Activated T-cell treated with anti-CD3 and anti-CD28 coated beads, Interleukin-2, amount 50 U/mL, for 24 hours (primary cell): ENCODE measurements at regions not wholly inside any gene's neighbourhood (a gene's known extent, or its start where the extent isn't known, plus 50 kb on each side); places are given as distances from the start of the nearest gene placed in this dataset.

ENCODE experiments used
- DNase-seq: peaks from one replicate; pipeline ENCODE4 v3.0.0-alpha.2; 2020
- H3K27ac Mint-ChIP-seq: 2 replicates; pipeline ENCODE4 v1.8.0; 2020; ENCODE audit warnings: mild to moderate bottlenecking, mixed read lengths
- H3K27me3 Mint-ChIP-seq: 2 replicates; pipeline ENCODE4 v1.8.0; 2020; ENCODE audit warnings: mixed read lengths
- H3K36me3 Mint-ChIP-seq: 2 replicates; pipeline ENCODE4 v1.8.0; 2020; ENCODE audit warnings: low read depth, mixed read lengths
- H3K4me1 Mint-ChIP-seq: 2 replicates; pipeline ENCODE4 v1.8.0; 2020; ENCODE audit warnings: low read depth, mixed read lengths
- H3K4me3 Mint-ChIP-seq: 2 replicates; pipeline ENCODE4 v1.8.0; 2020; ENCODE audit warnings: mild to moderate bottlenecking, moderate library complexity, mixed read lengths
- H3K9me3 Mint-ChIP-seq: 2 replicates; pipeline ENCODE4 v1.8.0; 2020; ENCODE audit warnings: mixed read lengths

DNA sequence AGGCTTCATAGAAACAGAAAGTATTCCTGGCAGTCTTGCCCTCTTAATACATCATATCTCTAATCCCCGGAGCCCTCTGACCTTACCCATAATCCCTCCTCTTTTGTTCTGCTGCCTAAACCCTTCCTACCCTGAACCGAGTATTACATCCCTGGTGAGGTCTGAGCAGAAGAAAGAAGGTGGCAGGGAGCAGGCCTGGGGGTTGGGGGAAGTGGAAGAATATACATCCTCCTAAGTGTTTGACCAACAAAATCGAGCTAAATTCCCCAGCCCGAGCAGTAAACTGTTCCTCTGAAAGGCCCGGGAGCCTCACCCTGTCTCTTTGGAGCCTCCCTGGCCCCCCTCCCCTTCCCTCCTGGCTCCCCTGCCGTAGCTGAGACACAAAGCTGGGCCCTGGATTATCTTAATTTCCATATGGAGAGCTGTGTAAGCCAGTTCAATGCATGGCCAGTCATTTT is 192.6 kb upstream of the LHX5 start:
- Mint-ChIP-seq H3K4me1 (no peaks in the 10 kb centered on the region), H3K4me3 (no peak overlapping the region), H3K27ac (no peak overlapping the region), H3K9me3 (no peaks in the 10 kb centered on the region), H3K36me3 (no peaks in the 10 kb centered on the region), H3K27me3 (peaks cover 33% of the 10 kb centered on the region)
- DNase-seq, result no peak

DNA sequence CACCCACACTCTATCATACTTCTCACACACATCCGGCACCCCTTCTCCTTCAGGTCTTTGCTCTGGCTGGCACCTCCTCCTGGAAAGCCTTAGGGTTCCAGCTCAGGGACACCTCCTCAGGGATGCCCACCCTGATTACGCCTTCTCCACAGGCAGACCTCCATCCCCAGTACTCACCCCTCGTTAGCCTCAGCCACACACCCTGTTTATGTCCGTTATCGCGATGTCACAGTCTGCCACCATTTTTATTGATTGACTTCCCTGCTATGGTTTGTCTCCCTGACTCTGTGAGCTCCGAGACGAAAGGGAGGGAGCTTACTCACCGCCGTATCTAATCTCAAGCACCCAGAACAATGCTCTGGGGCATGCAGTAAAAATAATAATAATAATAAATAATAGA is 191.7 kb upstream of the LHX5 start:
- H3K27ac Mint-ChIP-seq, result no peak overlapping the region
- peaks cover 33% of the 10 kb centered on the region for H3K27me3 Mint-ChIP-seq
- H3K4me3 Mint-ChIP-seq, result no peak overlapping the region
- no peak for DNase-seq
- H3K9me3 Mint-ChIP-seq, result no peaks in the 10 kb centered on the region
- no peaks in the 10 kb centered on the region for H3K36me3 Mint-ChIP-seq
- H3K4me1 Mint-ChIP-seq, result no peaks in the 10 kb centered on the region

DNA sequence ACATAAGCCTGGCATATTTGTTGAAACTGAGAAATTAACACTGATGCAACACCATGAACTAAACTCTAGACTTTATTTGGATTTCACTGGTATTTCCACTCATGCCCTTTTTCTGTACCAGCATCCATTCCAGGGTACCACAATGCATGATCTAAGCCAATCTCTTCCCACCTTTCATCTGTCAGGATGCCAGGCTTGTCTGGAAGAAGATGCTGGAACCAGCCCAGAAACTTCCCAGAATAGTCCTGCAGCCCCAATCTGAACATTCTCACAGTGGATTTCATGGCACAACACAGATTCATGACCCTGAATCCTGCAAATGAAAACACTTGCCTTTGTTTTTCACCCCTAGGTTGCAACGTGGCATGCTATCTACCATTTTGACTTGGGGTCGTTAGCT is 189.3 kb upstream of the LHX5 start:
- H3K36me3 Mint-ChIP-seq, result no peaks in the 10 kb centered on the region

DNA sequence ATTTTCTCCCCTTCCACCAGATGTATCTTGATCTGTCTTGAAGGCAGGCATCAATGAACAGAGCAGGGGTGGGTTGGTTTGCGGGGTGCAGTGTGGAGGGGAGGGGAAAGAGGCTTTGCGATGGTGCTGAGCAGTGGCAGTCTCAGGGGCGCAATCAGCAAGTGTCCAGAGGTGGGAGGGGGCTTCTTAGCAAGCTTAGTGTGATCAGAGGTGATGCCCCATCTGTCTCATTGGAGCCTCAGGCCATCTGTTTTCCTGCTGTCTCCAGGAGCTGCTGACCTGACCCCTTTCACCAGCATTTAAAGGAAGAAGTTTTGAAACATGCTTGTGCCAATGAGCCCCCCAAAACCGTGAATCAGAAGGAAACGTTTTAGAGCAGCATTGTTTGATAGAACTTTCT is 187.7 kb upstream of the LHX5 start:
- H3K4me3 Mint-ChIP-seq, result no peak overlapping the region
- H3K27ac Mint-ChIP-seq, result no peak overlapping the region
- H3K9me3 Mint-ChIP-seq, result peaks cover 11% of the 10 kb centered on the region
- H3K36me3 Mint-ChIP-seq, result no peaks in the 10 kb centered on the region
- H3K4me1 Mint-ChIP-seq, result no peaks in the 10 kb centered on the region
- no peak for DNase-seq
- H3K27me3 Mint-ChIP-seq, result peaks cover 7% of the 10 kb centered on the region

More for the DNA sequence above, 189.3 kb upstream of the LHX5 start:
- H3K4me3 Mint-ChIP-seq, result no peak overlapping the region
- H3K4me1 Mint-ChIP-seq, result no peaks in the 10 kb centered on the region
- H3K9me3 Mint-ChIP-seq, result peaks cover 8% of the 10 kb centered on the region
- DNase-seq, result no peak
- H3K27ac Mint-ChIP-seq, result no peak overlapping the region
- H3K27me3 Mint-ChIP-seq, result peaks cover 11% of the 10 kb centered on the region

DNA sequence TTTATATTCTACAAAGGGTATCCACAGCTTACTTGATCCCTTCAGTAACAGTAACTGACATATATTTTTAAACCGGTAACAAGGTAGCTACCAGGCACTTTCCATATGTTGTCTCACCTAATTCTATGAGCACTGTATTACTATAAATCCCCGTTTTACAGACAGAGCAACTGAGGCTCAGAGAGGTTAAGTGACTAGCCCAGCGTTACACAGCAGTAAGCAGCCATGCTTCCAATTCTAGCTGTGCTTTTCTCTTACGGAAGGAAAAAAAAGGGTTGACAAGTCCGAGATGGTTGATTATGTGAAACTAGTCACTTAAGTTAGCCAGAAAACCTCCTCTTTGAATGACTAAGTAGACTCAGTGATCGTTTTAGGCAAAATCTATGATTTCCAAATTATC is 187.3 kb upstream of the LHX5 start:
- Mint-ChIP-seq H3K4me1 (no peaks in the 10 kb centered on the region), H3K36me3 (no peaks in the 10 kb centered on the region), H3K4me3 (no peak overlapping the region), H3K27ac (no peak overlapping the region), H3K9me3 (peaks cover 13% of the 10 kb centered on the region), H3K27me3 (peaks cover 7% of the 10 kb centered on the region)
- no peak for DNase-seq

DNA sequence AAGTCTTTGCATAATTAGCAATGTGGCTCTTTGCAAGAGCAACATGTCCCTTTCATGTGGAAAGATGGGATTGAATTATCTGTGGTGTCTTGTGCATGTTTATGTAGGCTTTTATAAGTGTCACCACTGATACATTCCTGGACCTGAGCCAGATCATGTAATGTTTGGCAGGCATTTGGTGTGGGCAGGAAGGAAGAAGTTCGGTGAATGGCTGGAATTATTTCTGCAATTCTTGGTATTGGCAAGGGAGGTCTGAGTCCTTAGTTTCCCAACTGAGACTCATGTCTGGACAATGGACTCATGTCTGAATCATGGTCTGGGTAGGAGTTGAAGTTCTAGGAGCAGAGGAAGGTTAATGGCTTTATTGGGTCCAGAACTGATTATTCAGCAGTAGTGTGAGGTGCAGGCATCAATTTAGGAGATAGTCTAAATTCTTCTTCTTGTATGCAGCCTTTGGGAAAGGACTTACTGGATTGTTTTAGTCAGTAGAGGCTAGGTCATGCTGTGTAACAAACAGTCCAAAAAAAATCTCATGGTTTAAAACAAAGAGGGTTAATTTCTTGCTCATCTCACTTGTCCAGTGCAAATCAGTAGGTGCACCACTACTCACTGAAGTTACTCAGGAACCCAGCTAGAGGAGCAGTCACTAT is 186.5 kb upstream of the LHX5 start:
- H3K27ac Mint-ChIP-seq, result no peak overlapping the region
- peaks cover 17% of the 10 kb centered on the region for H3K9me3 Mint-ChIP-seq
- H3K27me3 Mint-ChIP-seq, result peaks cover 3% of the 10 kb centered on the region
- no peaks in the 10 kb centered on the region for H3K36me3 Mint-ChIP-seq
- no peak overlapping the region for H3K4me3 Mint-ChIP-seq
- no peak for DNase-seq
- H3K4me1 Mint-ChIP-seq, result no peaks in the 10 kb centered on the region

DNA sequence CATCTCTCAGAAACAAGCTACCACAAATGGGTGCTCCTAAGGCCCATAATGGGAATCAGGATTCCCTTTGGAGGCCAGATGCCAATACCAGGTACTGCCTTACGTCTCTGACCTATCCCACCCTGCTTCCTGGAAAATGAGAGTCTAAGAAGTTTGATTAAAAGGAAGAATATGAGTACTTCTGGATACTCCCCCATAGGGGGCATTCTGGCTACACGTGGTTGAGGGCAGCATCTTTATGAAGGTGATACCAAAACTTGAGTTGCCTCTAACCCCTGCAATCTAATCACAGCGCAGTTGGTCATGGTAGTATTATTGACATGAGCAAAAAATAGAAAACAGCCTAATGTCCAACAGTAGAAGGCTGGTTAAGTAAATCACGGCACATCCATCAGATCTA is 184.2 kb upstream of the LHX5 start:
- DNase-seq, result no peak
- peaks cover 17% of the 10 kb centered on the region for H3K9me3 Mint-ChIP-seq

DNA sequence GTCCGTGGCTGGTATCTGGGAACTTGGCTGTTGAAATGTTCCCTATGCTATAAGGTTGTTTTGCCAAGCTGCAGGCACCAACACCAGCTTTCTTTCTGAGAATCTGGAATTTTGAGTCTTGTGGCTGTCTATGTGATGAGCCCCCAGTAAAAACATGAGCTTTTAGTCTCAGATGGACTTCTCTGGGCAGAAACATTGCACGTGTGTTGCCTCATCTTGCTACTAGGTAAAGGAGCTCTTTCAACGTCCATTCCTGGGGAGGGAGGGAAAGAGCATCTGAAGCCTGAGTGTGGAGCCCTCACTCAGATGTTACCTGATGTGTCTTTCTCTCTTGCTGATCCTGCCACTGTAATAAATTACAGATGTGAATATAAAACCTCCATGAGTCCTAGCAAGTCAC is 183.8 kb upstream of the LHX5 start:
- Mint-ChIP-seq H3K9me3 (peaks cover 17% of the 10 kb centered on the region), H3K4me3 (no peak overlapping the region), H3K4me1 (no peaks in the 10 kb centered on the region), H3K36me3 (no peaks in the 10 kb centered on the region), H3K27ac (no peak overlapping the region), H3K27me3 (no peaks in the 10 kb centered on the region)
- DNase-seq, result no peak

More for the DNA sequence above, 184.2 kb upstream of the LHX5 start:
- Mint-ChIP-seq H3K36me3 (no peaks in the 10 kb centered on the region), H3K4me3 (no peak overlapping the region), H3K27ac (no peak overlapping the region), H3K4me1 (no peaks in the 10 kb centered on the region), H3K27me3 (no peaks in the 10 kb centered on the region)

DNA sequence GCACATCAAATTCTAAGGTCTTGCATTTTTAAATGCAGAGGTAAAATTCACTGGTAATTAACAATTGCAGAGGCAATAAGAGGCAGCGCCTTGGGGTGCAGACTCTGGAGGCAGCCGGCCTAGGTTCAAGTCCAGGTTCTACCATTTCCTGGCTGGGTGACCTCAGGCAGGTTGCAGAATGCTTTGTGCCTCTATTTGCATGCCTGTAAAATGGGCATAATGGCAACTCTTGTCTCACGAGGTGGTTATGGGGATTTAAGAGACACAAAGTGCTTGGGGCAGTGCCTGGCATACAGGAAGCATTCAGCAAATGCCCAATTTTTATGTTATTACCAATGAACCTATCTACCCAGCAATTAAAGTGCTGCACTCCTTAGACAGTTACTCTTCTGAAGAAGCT is 180.0 kb upstream of the LHX5 start:
- Mint-ChIP-seq H3K27me3 (peaks cover 32% of the 10 kb centered on the region), H3K4me3 (no peak overlapping the region), H3K36me3 (no peaks in the 10 kb centered on the region), H3K27ac (no peak overlapping the region), H3K4me1 (no peaks in the 10 kb centered on the region), H3K9me3 (peaks cover 12% of the 10 kb centered on the region)
- DNase-seq, result no peak

DNA sequence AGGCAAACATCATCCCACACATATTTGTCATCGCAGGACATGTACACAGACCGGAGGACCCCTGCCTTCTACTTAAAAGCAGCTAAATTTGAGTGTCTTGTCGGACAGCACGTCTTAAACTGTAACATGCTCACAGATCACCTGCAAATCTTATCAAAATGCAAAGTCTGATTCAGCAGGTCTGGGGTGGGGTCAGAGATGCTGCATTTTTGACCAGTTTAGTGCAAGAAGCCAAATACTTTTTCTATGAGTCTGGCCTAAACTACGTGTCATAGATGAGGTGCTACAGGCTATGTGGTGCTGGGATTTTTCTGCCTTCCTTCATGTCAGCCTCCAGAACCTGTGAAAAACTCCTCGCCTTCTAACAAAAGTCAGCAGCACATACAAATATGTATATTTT is 178.8 kb upstream of the LHX5 start:
- H3K4me1 Mint-ChIP-seq, result no peaks in the 10 kb centered on the region
- H3K4me3 Mint-ChIP-seq, result no peak overlapping the region
- peaks cover 44% of the 10 kb centered on the region for H3K27me3 Mint-ChIP-seq
- no peak for DNase-seq
- H3K36me3 Mint-ChIP-seq, result no peaks in the 10 kb centered on the region
- peaks cover 9% of the 10 kb centered on the region for H3K9me3 Mint-ChIP-seq
- H3K27ac Mint-ChIP-seq, result no peak overlapping the region

DNA sequence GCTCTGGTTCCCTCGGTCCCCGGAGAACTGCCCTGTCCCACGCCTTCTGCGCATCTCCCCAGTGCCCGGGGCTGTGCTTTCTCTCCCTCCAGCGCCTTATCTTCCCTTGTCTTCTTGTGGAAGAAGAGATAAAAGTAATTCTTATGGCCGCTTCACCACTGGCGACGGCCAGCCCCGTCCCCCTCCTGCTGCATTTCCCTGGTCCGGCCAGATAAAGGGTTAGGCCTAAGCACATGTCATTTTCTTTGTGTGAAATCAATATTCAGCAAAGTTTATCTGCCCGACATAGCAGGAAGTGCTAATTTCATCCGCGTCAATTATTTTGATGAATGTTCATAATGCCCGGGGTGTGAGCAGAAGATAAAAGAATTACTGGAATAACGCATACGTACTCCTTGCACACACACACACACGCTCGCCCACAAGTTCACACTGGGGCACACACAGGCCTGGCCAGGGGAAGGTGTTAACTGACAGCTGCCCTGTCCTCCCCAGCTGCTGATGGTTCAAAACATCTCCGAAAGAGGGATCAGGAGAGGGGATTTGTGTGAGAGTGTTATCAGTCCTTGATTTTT is 177.7 kb upstream of the LHX5 start:
- Mint-ChIP-seq H3K27me3 (peaks cover 52% of the 10 kb centered on the region), H3K36me3 (no peaks in the 10 kb centered on the region), H3K4me1 (no peaks in the 10 kb centered on the region), H3K27ac (no peak overlapping the region), H3K9me3 (peaks cover 6% of the 10 kb centered on the region), H3K4me3 (no peak overlapping the region)
- no peak for DNase-seq

DNA sequence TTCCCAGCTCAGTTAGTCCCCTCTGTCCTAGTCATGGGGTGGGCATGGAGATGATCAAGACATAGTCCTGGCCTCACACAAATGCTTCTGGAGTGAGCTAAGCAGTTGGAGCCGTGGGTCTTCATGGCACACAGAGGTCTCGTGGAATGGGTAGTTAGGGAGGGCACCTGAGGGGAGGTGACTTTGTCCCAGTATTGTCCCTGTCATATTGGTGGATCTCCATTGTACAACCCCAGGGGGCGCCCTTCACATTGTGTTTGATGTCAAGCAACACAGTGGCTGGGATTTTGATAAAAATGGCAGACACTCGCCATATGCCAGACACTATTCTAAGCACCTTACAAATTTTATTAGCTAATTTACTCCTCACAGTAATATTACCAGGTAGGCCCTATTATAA is 175.4 kb upstream of the LHX5 start:
- Mint-ChIP-seq H3K36me3 (no peaks in the 10 kb centered on the region), H3K27ac (no peak overlapping the region), H3K9me3 (no peaks in the 10 kb centered on the region), H3K4me3 (no peak overlapping the region), H3K4me1 (no peaks in the 10 kb centered on the region), H3K27me3 (peaks cover 68% of the 10 kb centered on the region)
- no peak for DNase-seq

DNA sequence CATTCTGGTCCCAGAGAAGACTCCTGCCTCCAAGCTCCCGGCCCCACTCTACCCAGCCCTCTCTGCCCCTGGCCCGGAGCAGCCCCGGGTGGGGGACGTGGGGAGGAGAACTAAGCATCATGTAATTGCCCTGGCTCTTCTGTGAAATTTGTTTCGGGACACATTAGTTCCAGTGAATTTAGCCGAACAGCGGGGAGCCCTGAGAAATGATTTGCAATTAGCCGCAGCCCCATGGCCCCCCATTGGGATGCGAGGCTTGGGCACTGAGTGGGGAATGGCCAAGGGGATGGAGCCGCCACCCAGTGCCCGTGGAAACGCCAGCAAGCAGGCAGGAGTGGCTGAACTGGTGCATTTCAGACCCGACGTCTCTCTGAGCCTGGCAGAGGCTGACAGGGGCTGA is 173.9 kb upstream of the LHX5 start:
- Mint-ChIP-seq H3K4me1 (no peaks in the 10 kb centered on the region), H3K27me3 (peaks cover 79% of the 10 kb centered on the region), H3K4me3 (no peak overlapping the region), H3K36me3 (no peaks in the 10 kb centered on the region), H3K27ac (no peak overlapping the region), H3K9me3 (no peaks in the 10 kb centered on the region)
- DNase-seq, result no peak

DNA sequence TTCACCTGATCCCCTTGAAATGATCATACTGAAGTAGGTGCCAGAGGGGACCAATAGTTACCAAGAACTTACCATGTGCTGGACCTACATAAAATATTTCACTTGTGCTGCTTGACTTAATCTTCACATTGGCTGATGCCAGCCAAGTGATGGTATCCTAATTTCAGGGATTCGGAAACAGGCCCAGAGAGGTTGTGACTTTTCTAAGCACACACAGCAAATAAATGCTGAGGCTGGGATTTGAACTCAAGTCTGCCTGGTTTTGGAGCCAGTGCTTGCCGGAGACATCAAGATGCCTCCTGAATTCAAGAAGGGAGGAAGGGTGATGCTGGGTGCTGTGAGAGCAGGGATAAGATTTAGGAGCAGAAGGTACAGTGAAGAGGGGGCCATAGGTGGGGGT is 173.5 kb upstream of the LHX5 start:
- H3K27ac Mint-ChIP-seq, result no peak overlapping the region
- no peaks in the 10 kb centered on the region for H3K9me3 Mint-ChIP-seq
- H3K4me3 Mint-ChIP-seq, result no peak overlapping the region
- H3K27me3 Mint-ChIP-seq, result peaks cover 76% of the 10 kb centered on the region
- no peak for DNase-seq
- H3K36me3 Mint-ChIP-seq, result no peaks in the 10 kb centered on the region
- H3K4me1 Mint-ChIP-seq, result no peaks in the 10 kb centered on the region

DNA sequence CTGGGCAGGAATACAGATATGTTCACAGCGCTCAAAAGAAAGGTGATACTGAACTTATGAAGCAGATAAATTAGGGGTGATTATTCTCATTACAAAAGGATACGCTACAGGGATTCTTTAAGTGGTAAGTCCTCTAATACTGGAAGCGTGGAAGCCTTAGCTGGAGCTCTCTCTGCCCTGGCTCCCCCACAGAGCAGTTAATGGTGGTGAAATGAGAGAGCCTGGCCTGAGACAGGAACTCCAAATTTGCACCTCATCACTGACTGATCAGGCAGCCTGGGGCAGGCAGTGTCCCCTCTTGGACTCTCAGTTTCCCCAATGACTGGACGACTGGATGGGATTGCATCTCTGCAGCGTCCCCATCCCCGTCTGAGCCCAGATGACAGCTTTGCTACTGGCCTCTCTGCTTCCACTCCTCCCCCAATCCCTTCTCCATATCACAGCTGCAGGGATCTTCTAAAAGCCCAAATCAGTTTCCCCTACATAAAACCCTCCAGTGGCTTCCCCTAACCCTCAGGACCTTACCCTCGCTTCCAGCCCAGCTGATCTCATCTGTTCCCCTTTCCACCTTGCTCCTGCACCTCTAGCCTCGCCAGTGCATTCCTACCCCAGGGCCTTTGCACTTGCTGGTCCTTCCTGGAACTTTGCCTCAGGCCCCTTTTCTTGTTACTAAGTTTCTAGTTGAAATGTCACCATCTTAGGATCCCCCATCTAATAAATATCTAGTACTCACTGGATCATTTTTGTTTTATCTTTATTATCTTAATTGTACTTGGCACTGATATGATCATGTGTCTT is 171.7 kb upstream of the LHX5 start:
- Mint-ChIP-seq H3K36me3 (no peaks in the 10 kb centered on the region), H3K27ac (no peak overlapping the region), H3K4me1 (no peaks in the 10 kb centered on the region), H3K9me3 (no peaks in the 10 kb centered on the region), H3K27me3 (peaks cover 77% of the 10 kb centered on the region), H3K4me3 (no peak overlapping the region)
- no peak for DNase-seq
